OCI-LY7 (cell line): ENCODE measurements at regions not wholly inside any gene's neighbourhood (a gene's known extent, or its start where the extent isn't known, plus 50 kb on each side); places are given as distances from the start of the nearest gene placed in this dataset.

Source experiments
- EZH2phosphoT487 ChIP-seq: fragments of 200-600 bp; sonication (generic); IDR thresholded peaks from 2 replicates; pipeline ENCODE4 v1.6.1; 2018; ENCODE audit warnings: low read depth, borderline replicate concordance, mild to moderate bottlenecking, mixed run types, antibody characterized with exemption, low read length, moderate library complexity, mixed read lengths
- TF ChIP-seq, protein P1 (sequence below): fragments of 200-600 bp; sonication (generic); conservative IDR thresholded peaks from 2 replicates; pipeline ENCODE4 v1.5.1; 2014; ENCODE audit warnings: mild to moderate bottlenecking, antibody characterized with exemption, low read length, moderate library complexity, mixed read lengths

DNA sequence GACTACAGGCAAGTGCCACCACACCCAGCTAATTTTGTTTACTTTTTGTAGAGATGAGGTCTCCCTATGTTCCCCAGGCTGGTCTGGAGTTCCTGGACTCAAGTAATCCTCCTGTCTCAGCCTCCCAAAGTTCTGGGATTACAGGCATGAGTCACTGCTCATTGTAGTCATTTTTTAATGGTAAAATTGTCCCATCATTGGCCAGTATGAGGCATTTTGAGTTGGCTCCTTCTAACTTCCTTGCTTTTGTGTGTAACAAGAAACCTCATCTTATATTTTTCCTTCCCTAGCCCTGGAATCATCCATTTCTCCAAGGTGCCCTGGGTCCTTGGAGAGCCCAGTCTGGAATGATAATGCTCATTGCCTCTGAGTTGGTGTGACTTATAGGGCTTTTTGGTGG is 148.5 kb downstream of the INHBB start:
- TF ChIP-seq, protein P1, sequence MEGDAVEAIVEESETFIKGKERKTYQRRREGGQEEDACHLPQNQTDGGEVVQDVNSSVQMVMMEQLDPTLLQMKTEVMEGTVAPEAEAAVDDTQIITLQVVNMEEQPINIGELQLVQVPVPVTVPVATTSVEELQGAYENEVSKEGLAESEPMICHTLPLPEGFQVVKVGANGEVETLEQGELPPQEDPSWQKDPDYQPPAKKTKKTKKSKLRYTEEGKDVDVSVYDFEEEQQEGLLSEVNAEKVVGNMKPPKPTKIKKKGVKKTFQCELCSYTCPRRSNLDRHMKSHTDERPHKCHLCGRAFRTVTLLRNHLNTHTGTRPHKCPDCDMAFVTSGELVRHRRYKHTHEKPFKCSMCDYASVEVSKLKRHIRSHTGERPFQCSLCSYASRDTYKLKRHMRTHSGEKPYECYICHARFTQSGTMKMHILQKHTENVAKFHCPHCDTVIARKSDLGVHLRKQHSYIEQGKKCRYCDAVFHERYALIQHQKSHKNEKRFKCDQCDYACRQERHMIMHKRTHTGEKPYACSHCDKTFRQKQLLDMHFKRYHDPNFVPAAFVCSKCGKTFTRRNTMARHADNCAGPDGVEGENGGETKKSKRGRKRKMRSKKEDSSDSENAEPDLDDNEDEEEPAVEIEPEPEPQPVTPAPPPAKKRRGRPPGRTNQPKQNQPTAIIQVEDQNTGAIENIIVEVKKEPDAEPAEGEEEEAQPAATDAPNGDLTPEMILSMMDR: no peak
- TF ChIP-seq EZH2phosphoT487: no peak
